ENCODE measurements at regions not wholly inside any gene's neighbourhood (a gene's known extent, or its start where the extent isn't known, plus 50 kb on each side); places are given as distances from the start of the nearest gene placed in this dataset.
"Not testable (repeated sequence)": the region's sequence is repeated elsewhere in the genome, so short reads cannot be mapped to it uniquely, and the experiment has no call there.

GRCh38 chr9:104386425-104387069 is 117.5 kb upstream of the OR13F1 start:
- H3K36me3 ChIP-seq (ENCODE audit: insufficient read depth, low read length) = no peaks in the 10 kb centered on the region
- no peaks in the 10 kb centered on the region for H3K9me3 ChIP-seq (ENCODE audit: insufficient read depth, low read depth, low read length)
- H3K4me3 ChIP-seq (ENCODE audit: low read length) = no peak overlapping the region
- H3K27me3 ChIP-seq (ENCODE audit: insufficient read depth, low read length) = no peaks in the 10 kb centered on the region
- H3K9ac ChIP-seq (ENCODE audit: low read depth, low read length) = no peak overlapping the region
- WGBS = 33% methylated on average over 1 of the region's 1 CpG
- peaks cover 8% of the 10 kb centered on the region for H3K4me1 ChIP-seq (ENCODE audit: insufficient read depth, low read length)
- no peak overlapping the region for H3K27ac ChIP-seq (ENCODE audit: low read depth, low read length)

GRCh38 chr9:104388071-104388470 is 116.0 kb upstream of the OR13F1 start:
- Histone ChIP-seq H3K36me3 (ENCODE audit: insufficient read depth, low read length) (no peaks in the 10 kb centered on the region), H3K27me3 (ENCODE audit: insufficient read depth, low read length) (no peaks in the 10 kb centered on the region), H3K27ac (ENCODE audit: low read depth, low read length) (no peak overlapping the region), H3K4me1 (ENCODE audit: insufficient read depth, low read length) (peaks cover 8% of the 10 kb centered on the region), H3K9me3 (ENCODE audit: insufficient read depth, low read depth, low read length) (no peaks in the 10 kb centered on the region), H3K9ac (ENCODE audit: low read depth, low read length) (no peak overlapping the region), H3K4me3 (ENCODE audit: low read length) (no peak overlapping the region)
- 85% methylated on average over 3 of the region's 3 CpGs for WGBS

- Histone ChIP-seq H3K4me1 (ENCODE audit: insufficient read depth, low read length) (peaks cover 8% of the 10 kb centered on the region), H3K4me3 (ENCODE audit: low read length) (no peak overlapping the region), H3K36me3 (ENCODE audit: insufficient read depth, low read length) (no peaks in the 10 kb centered on the region), H3K27ac (ENCODE audit: low read depth, low read length) (no peak overlapping the region), H3K9ac (ENCODE audit: low read depth, low read length) (no peak overlapping the region), H3K27me3 (ENCODE audit: insufficient read depth, low read length) (no peaks in the 10 kb centered on the region), H3K9me3 (ENCODE audit: insufficient read depth, low read depth, low read length) (no peaks in the 10 kb centered on the region)
- 87% methylated on average over 4 of the region's 4 CpGs for WGBS
These were observed 114.7 kb upstream of the OR13F1 start for GRCh38 chr9:104389341-104389740.

GRCh38 chr9:104394901-104395300 is 109.2 kb upstream of the OR13F1 start:
- WGBS = 77% methylated on average over 10 of the region's 10 CpGs
- not testable (repeated sequence) for H3K36me3 ChIP-seq (ENCODE audit: insufficient read depth, low read length); H3K9me3 ChIP-seq (ENCODE audit: insufficient read depth, low read depth, low read length); H3K4me3 ChIP-seq (ENCODE audit: low read length); H3K27me3 ChIP-seq (ENCODE audit: insufficient read depth, low read length); H3K4me1 ChIP-seq (ENCODE audit: insufficient read depth, low read length); H3K9ac ChIP-seq (ENCODE audit: low read depth, low read length); H3K27ac ChIP-seq (ENCODE audit: low read depth, low read length)

- Histone ChIP-seq H3K27ac (ENCODE audit: low read depth, low read length) (no peak overlapping the region), H3K4me3 (ENCODE audit: low read length) (no peak overlapping the region), H3K9ac (ENCODE audit: low read depth, low read length) (no peak overlapping the region), H3K36me3 (ENCODE audit: insufficient read depth, low read length) (no peaks in the 10 kb centered on the region), H3K27me3 (ENCODE audit: insufficient read depth, low read length) (no peaks in the 10 kb centered on the region), H3K9me3 (ENCODE audit: insufficient read depth, low read depth, low read length) (peaks cover 81% of the 10 kb centered on the region), H3K4me1 (ENCODE audit: insufficient read depth, low read length) (no peaks in the 10 kb centered on the region)
These were observed 91.8 kb upstream of the OR13F1 start for GRCh38 chr9:104412238-104412637.

- H3K27ac ChIP-seq (ENCODE audit: low read depth, low read length) = no peak overlapping the region
- no peak overlapping the region for H3K9ac ChIP-seq (ENCODE audit: low read depth, low read length)
- no peaks in the 10 kb centered on the region for H3K27me3 ChIP-seq (ENCODE audit: insufficient read depth, low read length)
- peaks cover 91% of the 10 kb centered on the region for H3K9me3 ChIP-seq (ENCODE audit: insufficient read depth, low read depth, low read length)
- H3K36me3 ChIP-seq (ENCODE audit: insufficient read depth, low read length) = no peaks in the 10 kb centered on the region
- H3K4me3 ChIP-seq (ENCODE audit: low read length) = no peak overlapping the region
- no peaks in the 10 kb centered on the region for H3K4me1 ChIP-seq (ENCODE audit: insufficient read depth, low read length)
These were observed 87.6 kb upstream of the OR13F1 start for GRCh38 chr9:104416470-104416869.

- H3K27me3 ChIP-seq (ENCODE audit: insufficient read depth, low read length) = no peaks in the 10 kb centered on the region
- H3K9me3 ChIP-seq (ENCODE audit: insufficient read depth, low read depth, low read length) = peaks cover 90% of the 10 kb centered on the region
- H3K4me3 ChIP-seq (ENCODE audit: low read length) = no peak overlapping the region
- H3K9ac ChIP-seq (ENCODE audit: low read depth, low read length) = no peak overlapping the region
- WGBS = 87% methylated on average over 1 of the region's 1 CpG
- no peaks in the 10 kb centered on the region for H3K4me1 ChIP-seq (ENCODE audit: insufficient read depth, low read length)
- no peak overlapping the region for H3K27ac ChIP-seq (ENCODE audit: low read depth, low read length)
- H3K36me3 ChIP-seq (ENCODE audit: insufficient read depth, low read length) = no peaks in the 10 kb centered on the region
These were observed 86.8 kb upstream of the OR13F1 start for GRCh38 chr9:104417296-104417695.

- no peaks in the 10 kb centered on the region for H3K4me1 ChIP-seq (ENCODE audit: insufficient read depth, low read length)
- no peak overlapping the region for H3K27ac ChIP-seq (ENCODE audit: low read depth, low read length)
- H3K9me3 ChIP-seq (ENCODE audit: insufficient read depth, low read depth, low read length) = peaks cover 41% of the 10 kb centered on the region
- no peak overlapping the region for H3K4me3 ChIP-seq (ENCODE audit: low read length)
- no peaks in the 10 kb centered on the region for H3K27me3 ChIP-seq (ENCODE audit: insufficient read depth, low read length)
- no peak overlapping the region for H3K9ac ChIP-seq (ENCODE audit: low read depth, low read length)
- H3K36me3 ChIP-seq (ENCODE audit: insufficient read depth, low read length) = no peaks in the 10 kb centered on the region
- 73% methylated on average over 2 of the region's 2 CpGs for WGBS
These were observed 75.0 kb upstream of the OR13F1 start for GRCh38 chr9:104429031-104429546.

GRCh38 chr9:104435059-104435458 is 69.0 kb upstream of the OR13F1 start:
- H3K9ac ChIP-seq (ENCODE audit: low read depth, low read length) = no peak overlapping the region
- H3K27ac ChIP-seq (ENCODE audit: low read depth, low read length) = no peak overlapping the region
- H3K36me3 ChIP-seq (ENCODE audit: insufficient read depth, low read length) = no peaks in the 10 kb centered on the region
- WGBS = 86% methylated on average over 4 of the region's 4 CpGs
- no peaks in the 10 kb centered on the region for H3K27me3 ChIP-seq (ENCODE audit: insufficient read depth, low read length)
- H3K4me3 ChIP-seq (ENCODE audit: low read length) = no peak overlapping the region
- H3K4me1 ChIP-seq (ENCODE audit: insufficient read depth, low read length) = no peaks in the 10 kb centered on the region
- peaks cover 26% of the 10 kb centered on the region for H3K9me3 ChIP-seq (ENCODE audit: insufficient read depth, low read depth, low read length)

- 83% methylated on average over 2 of the region's 5 CpGs for WGBS
- no peaks in the 10 kb centered on the region for H3K27me3 ChIP-seq (ENCODE audit: insufficient read depth, low read length)
These were observed 56.0 kb upstream of the OR13F1 start for GRCh38 chr9:104448036-104448435.

More at GRCh38 chr9:104448036-104448435, 56.0 kb upstream of the OR13F1 start:
- Histone ChIP-seq H3K4me1 (ENCODE audit: insufficient read depth, low read length) (no peaks in the 10 kb centered on the region), H3K36me3 (ENCODE audit: insufficient read depth, low read length) (no peaks in the 10 kb centered on the region), H3K9me3 (ENCODE audit: insufficient read depth, low read depth, low read length) (0 out of 2 replicates have a peak, but pooled peaks cover 7% of the 10 kb centered on the region), H3K27ac (ENCODE audit: low read depth, low read length) (no peak overlapping the region), H3K4me3 (ENCODE audit: low read length) (no peak overlapping the region), H3K9ac (ENCODE audit: low read depth, low read length) (no peak overlapping the region)

Measured in HUES64 (cell line).